Pancreas (tissue), 10 donors: ENCODE measurements at regions not wholly inside any gene's neighbourhood (a gene's known extent, or its start where the extent isn't known, plus 50 kb on each side); places are given as distances from the start of the nearest gene placed in this dataset.

Experiments
- ATAC-seq, 4 donors: fragments of 200-7000 bp; cut with Tn5 transposase; one replicate each; pipeline versions ENCODE4 v1.8.0 to v1.9.1; 2020; ENCODE audit warnings: mild to moderate bottlenecking in 4 of 4, moderate library complexity in 4 of 4
- DNase-seq, 6 donors: peaks; one replicate each; pipeline ENCODE4 v3.0.0-alpha.2; 2020
- FAIRE-seq: peaks from 2 replicates; lab custom pipeline; 2012; peaks lifted over from hg19 to GRCh38; lab: Jason Lieb, UNC
- H3K27ac ChIP-seq, 4 donors: fragments of 200-600 bp; sonication (generic); 1 replicate in 3 of 4; 2 replicates in 1 of 4; pipeline versions ENCODE4 v1.5.0 to v1.8.0; 2020
- H3K27me3 ChIP-seq, 4 donors: fragments of 200-600 bp; one replicate each; pipeline ENCODE4 v1.8.0; 2021
- H3K36me3 ChIP-seq, 3 donors: fragments of 200-600 bp; sonication (generic) in 1 of 3; one replicate each; pipeline versions ENCODE4 v1.5.0 to v1.8.0; 2020 to 2021
- H3K4me1 ChIP-seq, 3 donors: fragments of 200-600 bp; one replicate each; pipeline ENCODE4 v1.8.0; 2021
- H3K4me3 ChIP-seq, 4 donors: fragments of 200-600 bp; sonication (generic) in 2 of 4; one replicate each; pipeline versions ENCODE4 v1.5.0 to v1.8.0; 2020 to 2021
- H3K9me3 ChIP-seq, 4 donors: fragments of 200-600 bp; one replicate each; pipeline ENCODE4 v1.8.0; 2021
- WGBS, 2 donors: extraction: QIAGEN DNeasy Blood & Tissue Kit; methylation state at CpG; one replicate each; pipeline ENCODE4 v1.1.7; 2013; 5-methylcytosine and 5-hydroxymethylcytosine counted together
- intact Hi-C, 3 donors: fragments of 100-400 bp; cut with DNase I; formaldehyde crosslinking; loops; one replicate each; pipeline versions ENCODE4 v1.11.1 to v1.14.2; 2022
- TF ChIP-seq, protein P1 (sequence below), 4 donors: fragments of 200-600 bp; sonication (generic) in 3 of 4; IDR thresholded peaks; one replicate each; pipeline versions ENCODE4 v1.5.0 to v1.8.0; 2021; ENCODE audit warnings: antibody characterized with exemption in 4 of 4
- donor health status: healthy with polysubstance abuse.
- donor health status: DM: no; HTN: no; CAD: no; lungs with moderate emphysema.
- donor health status: DM: no; HTN: no; CAD: no.
- donor health status: control.
- donor health status: control.
- donor health status: Bipolar disorder and iron deficiency.
- donor health status: DM: yes; HTN: yes; CAD: no.
- donor health status: DM: no; HTN: no; CAD: no.
- donor health status: DM: no; HTN: no; CAD: no.
- donor health status: DM: yes; HTN: yes; CAD: no.

DNA sequence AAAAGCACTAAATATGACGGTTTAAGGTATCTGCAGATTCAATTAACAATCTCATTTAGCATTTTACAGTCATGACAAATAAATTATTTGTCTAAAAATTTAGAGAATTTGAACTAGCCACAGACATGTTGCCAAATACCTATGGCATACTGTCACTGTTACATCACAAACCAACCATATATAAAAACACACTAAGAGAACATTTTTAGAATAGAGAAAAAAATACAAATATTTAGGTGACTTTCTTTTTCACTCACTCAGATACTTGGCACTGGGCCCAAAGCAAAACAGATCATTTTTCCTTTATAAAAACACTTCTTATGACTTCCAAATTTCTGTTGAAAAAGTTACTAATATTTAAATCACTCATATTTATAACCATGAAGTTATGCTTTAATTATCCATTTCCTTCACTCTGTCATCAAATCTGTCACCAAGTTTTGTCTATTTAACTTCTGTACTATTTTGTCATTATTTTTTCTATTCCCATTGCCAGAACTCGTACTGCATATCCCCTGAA is 644.7 kb downstream of the OTOL1 start:
- DNase-seq (no peak), FAIRE-seq (no peak), ATAC-seq (no peak)
- H3K4me1 ChIP-seq: no peaks in the 10 kb centered on the region
- WGBS, 2 donors: 24 to 31% methylated on average over 2 of the region's 2 CpGs
- no peak overlapping the region for H3K27ac ChIP-seq
- intact Hi-C loops: no loop called here
- H3K36me3 ChIP-seq: no peaks in the 10 kb centered on the region
- H3K4me3 ChIP-seq: no peak overlapping the region
- no peaks in the 10 kb centered on the region for H3K27me3 ChIP-seq
- TF ChIP-seq, protein P1, sequence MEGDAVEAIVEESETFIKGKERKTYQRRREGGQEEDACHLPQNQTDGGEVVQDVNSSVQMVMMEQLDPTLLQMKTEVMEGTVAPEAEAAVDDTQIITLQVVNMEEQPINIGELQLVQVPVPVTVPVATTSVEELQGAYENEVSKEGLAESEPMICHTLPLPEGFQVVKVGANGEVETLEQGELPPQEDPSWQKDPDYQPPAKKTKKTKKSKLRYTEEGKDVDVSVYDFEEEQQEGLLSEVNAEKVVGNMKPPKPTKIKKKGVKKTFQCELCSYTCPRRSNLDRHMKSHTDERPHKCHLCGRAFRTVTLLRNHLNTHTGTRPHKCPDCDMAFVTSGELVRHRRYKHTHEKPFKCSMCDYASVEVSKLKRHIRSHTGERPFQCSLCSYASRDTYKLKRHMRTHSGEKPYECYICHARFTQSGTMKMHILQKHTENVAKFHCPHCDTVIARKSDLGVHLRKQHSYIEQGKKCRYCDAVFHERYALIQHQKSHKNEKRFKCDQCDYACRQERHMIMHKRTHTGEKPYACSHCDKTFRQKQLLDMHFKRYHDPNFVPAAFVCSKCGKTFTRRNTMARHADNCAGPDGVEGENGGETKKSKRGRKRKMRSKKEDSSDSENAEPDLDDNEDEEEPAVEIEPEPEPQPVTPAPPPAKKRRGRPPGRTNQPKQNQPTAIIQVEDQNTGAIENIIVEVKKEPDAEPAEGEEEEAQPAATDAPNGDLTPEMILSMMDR (IDR thresholded peaks at IDR 0.05): no peak
- H3K9me3 ChIP-seq: no peaks in the 10 kb centered on the region

DNA sequence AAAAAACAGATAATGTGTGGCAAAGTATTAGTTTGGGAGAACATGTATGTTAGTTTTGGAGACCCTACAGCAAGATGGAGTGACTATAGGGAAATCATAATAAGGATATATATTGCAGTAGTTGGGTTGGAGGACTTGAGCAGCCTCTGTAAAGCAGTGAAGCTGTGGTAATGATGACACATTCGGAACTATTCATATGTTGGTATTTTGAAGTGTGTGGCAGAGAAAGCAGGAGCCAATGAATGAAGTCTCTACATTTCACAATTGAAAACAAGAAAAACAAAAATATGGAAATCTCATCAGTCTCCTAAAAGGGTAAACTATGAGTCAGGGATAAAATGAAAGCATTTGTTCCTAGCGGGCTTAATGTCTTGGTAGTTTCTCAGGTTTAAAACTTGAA is 645.9 kb downstream of the OTOL1 start:
- intact Hi-C loops: no loop called here
- FAIRE-seq (no peak), DNase-seq (no peak), ATAC-seq (no peak)
- Histone ChIP-seq H3K4me3 (no peak overlapping the region), H3K9me3 (no peaks in the 10 kb centered on the region), H3K4me1 (no peaks in the 10 kb centered on the region), H3K27me3 (no peaks in the 10 kb centered on the region), H3K36me3 (no peaks in the 10 kb centered on the region), H3K27ac (no peak overlapping the region)
- WGBS, 2 donors: 79 to 91% methylated on average over 2 of the region's 2 CpGs
- TF ChIP-seq, protein P1 (IDR thresholded peaks at IDR 0.05): no peak

DNA sequence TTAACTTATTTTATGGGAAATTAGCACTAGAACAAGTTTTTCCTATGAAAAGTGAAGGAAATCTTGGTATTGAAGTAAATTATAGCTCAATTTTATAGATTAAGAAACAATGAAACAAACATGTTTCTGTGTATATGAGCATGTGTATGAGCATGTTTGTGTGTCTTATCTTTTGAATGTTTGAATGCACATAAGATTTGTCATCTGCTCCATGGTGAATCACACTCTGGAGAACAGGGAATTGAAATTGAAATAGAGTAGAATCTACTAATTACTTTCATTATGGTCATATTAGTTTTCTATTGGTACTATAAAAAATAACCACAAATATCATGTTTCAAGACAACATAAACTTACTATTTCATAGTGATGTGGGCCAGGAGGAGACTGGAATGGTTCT is 646.6 kb downstream of the OTOL1 start:
- Histone ChIP-seq H3K27ac (no peak overlapping the region), H3K9me3 (no peaks in the 10 kb centered on the region), H3K4me3 (no peak overlapping the region), H3K36me3 (no peaks in the 10 kb centered on the region), H3K4me1 (no peaks in the 10 kb centered on the region), H3K27me3 (no peaks in the 10 kb centered on the region)
- intact Hi-C loops: no loop called here
- TF ChIP-seq, protein P1 (IDR thresholded peaks at IDR 0.05): no peak
- FAIRE-seq (no peak), DNase-seq (no peak), ATAC-seq (no peak)

DNA sequence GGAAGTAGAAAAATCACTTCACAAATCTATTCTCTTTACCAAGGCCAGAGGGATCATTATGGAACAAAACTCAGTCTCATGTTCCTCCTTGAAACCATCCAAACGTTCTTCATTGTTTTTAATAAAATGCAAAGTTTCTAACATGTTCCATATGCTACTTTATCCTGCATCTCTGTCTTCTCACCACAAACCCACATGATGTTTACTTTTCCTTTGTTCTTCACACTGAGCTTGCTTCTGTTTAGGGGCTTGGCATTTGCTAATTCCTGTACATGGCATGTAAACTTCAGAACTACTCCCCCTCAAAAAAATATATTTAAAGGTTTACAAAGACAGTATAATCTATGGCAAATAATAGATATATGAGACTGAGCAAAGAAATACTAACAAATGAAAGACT is 651.4 kb downstream of the OTOL1 start:
- Histone ChIP-seq H3K9me3 (no peaks in the 10 kb centered on the region), H3K27me3 (peaks cover 0 to 4% (median 0%) of the 10 kb centered on the region in 4 donors), H3K4me1 (no peaks in the 10 kb centered on the region), H3K27ac (no peak overlapping the region), H3K4me3 (no peak overlapping the region), H3K36me3 (no peaks in the 10 kb centered on the region)
- TF ChIP-seq, protein P1 (IDR thresholded peaks at IDR 0.05): no peak
- intact Hi-C loops: no loop called here
- FAIRE-seq (no peak), DNase-seq (no peak), ATAC-seq (no peak)
- WGBS, 2 donors: 10 to 18% methylated on average over 1 of the region's 1 CpG

DNA sequence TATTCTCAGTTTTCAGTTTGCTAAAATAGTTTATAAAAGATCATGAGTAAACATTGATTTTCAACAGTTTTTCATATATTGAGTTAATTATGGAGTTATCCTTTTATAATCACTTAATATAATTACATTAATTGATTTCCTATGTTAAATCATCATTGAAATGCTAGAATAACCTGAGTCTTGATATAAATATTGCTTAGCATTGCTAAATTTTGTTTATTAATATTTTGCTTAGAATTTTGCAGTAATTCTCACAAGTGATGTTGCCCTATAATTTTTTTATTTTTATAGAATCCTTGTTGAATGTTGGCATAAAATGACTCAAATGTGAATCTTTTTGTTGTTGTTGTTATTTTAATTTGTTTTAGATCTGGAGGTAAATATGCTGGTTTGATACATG is 654.2 kb downstream of the OTOL1 start:
- Histone ChIP-seq H3K27ac (no peak overlapping the region), H3K27me3 (peaks cover 0 to 4% (median 0%) of the 10 kb centered on the region in 4 donors), H3K9me3 (no peaks in the 10 kb centered on the region), H3K36me3 (no peaks in the 10 kb centered on the region), H3K4me3 (no peak overlapping the region), H3K4me1 (no peaks in the 10 kb centered on the region)
- TF ChIP-seq, protein P1 (IDR thresholded peaks at IDR 0.05): no peak
- FAIRE-seq (no peak), ATAC-seq (no peak), DNase-seq (no peak)
- intact Hi-C loops: no loop called here
